ENCODE measurements at regions not wholly inside any gene's neighbourhood (a gene's known extent, or its start where the extent isn't known, plus 50 kb on each side); places are given as distances from the start of the nearest gene placed in this dataset.

GRCh38 chr10:107665459-107665858 lies 501.0 kb upstream of the SORCS1 start:
- POLR2A ChIA-PET, result no interaction called here
- CTCF ChIA-PET, result interaction anchor here (1.7 kb wide), 1 partner anchor 13 kb away, joined by 3 read pairs; no protein-coding TSS in a partner anchor
- no peak for DNase-seq (ENCODE audit: extremely low spot score)
- no peak for TF ChIP-seq CTCF (IDR thresholded peaks at IDR 0.05; ENCODE audit: control extremely low read depth, extremely low read depth, low read depth, missing control alignments)

GRCh38 chr10:107657851-107658250 lies 493.3 kb upstream of the SORCS1 start:
- ChIA-PET POLR2A (no interaction called here), CTCF (interaction anchor here (1.0 kb wide), 1 partner anchor 27 kb away, joined by 3 read pairs; no protein-coding TSS in a partner anchor)
- no peak for TF ChIP-seq CTCF (IDR thresholded peaks at IDR 0.05; ENCODE audit: control extremely low read depth, extremely low read depth, low read depth, missing control alignments)
- no peak for DNase-seq (ENCODE audit: extremely low spot score)

GRCh38 chr10:107656932-107657331 lies 492.4 kb upstream of the SORCS1 start:
- no peak for TF ChIP-seq CTCF (IDR thresholded peaks at IDR 0.05; ENCODE audit: control extremely low read depth, extremely low read depth, low read depth, missing control alignments)
- no peak for DNase-seq (ENCODE audit: extremely low spot score)
- ChIA-PET POLR2A (no interaction called here), CTCF (interaction anchor here (1.0 kb wide), 1 partner anchor 28 kb away, joined by 3 read pairs; no protein-coding TSS in a partner anchor)

GRCh38 chr10:107653832-107654287 lies 489.4 kb upstream of the SORCS1 start:
- DNase-seq (ENCODE audit: extremely low spot score), result peak; percentile 31
- TF ChIP-seq CTCF (IDR thresholded peaks at IDR 0.05; ENCODE audit: control extremely low read depth, extremely low read depth, low read depth, missing control alignments), result no peak
- ChIA-PET POLR2A (no interaction called here), CTCF (no interaction called here)

- ChIA-PET POLR2A (no interaction called here), CTCF (no interaction called here)
- no peak for DNase-seq (ENCODE audit: extremely low spot score)
- no peak for TF ChIP-seq CTCF (IDR thresholded peaks at IDR 0.05; ENCODE audit: control extremely low read depth, extremely low read depth, low read depth, missing control alignments)
These were observed 486.4 kb upstream of the SORCS1 start for GRCh38 chr10:107650939-107651338.

GRCh38 chr10:107649249-107649648 lies 484.7 kb upstream of the SORCS1 start:
- POLR2A ChIA-PET, result no interaction called here
- CTCF ChIA-PET, result no interaction called here
- no peak for TF ChIP-seq CTCF (IDR thresholded peaks at IDR 0.05; ENCODE audit: control extremely low read depth, extremely low read depth, low read depth, missing control alignments)
- no peak for DNase-seq (ENCODE audit: extremely low spot score)

- POLR2A ChIA-PET, result no interaction called here
- DNase-seq (ENCODE audit: extremely low spot score), result no peak
- CTCF ChIA-PET, result no interaction called here
- TF ChIP-seq CTCF (IDR thresholded peaks at IDR 0.05; ENCODE audit: control extremely low read depth, extremely low read depth, low read depth, missing control alignments), result no peak
These were observed 483.0 kb upstream of the SORCS1 start for GRCh38 chr10:107647462-107647861.

Measured in GM10248 (cell line).